Vagina (tissue), 2 donors: ENCODE measurements at regions not wholly inside any gene's neighbourhood (a gene's known extent, or its start where the extent isn't known, plus 50 kb on each side); places are given as distances from the start of the nearest gene placed in this dataset.

Source experiments
- POLR2A ChIP-seq, 2 donors: fragments of 450-650 bp; IDR thresholded peaks; one replicate each; pipeline ENCODE4 v1.6.1; 2017; ENCODE audit warnings: antibody characterized with exemption in 2 of 2, mild to moderate bottlenecking in 2 of 2, moderate library complexity in 2 of 2
- POLR2AphosphoS5 ChIP-seq, 2 donors: sonication (generic); formaldehyde crosslinking; IDR thresholded peaks; one replicate each; pipeline ENCODE4 v1.9.0; 2017; ENCODE audit warnings: antibody characterized with exemption in 2 of 2, mild to moderate bottlenecking in 2 of 2, low read depth in 1 of 2; ENCODE audit not compliant: insufficient read depth in 1 of 2
- TF ChIP-seq, protein P1 (sequence below), 3 experiments: fragments of 450-650 bp in 2 of 3; fragments of 200-600 bp in 1 of 3; sonication (generic) in 1 of 3; IDR thresholded peaks; one replicate each; pipeline ENCODE4 v1.5.1; 2017 to 2019; ENCODE audit warnings: antibody characterized with exemption in 3 of 3, mild to moderate bottlenecking in 2 of 3, moderate library complexity in 2 of 3

DNA sequence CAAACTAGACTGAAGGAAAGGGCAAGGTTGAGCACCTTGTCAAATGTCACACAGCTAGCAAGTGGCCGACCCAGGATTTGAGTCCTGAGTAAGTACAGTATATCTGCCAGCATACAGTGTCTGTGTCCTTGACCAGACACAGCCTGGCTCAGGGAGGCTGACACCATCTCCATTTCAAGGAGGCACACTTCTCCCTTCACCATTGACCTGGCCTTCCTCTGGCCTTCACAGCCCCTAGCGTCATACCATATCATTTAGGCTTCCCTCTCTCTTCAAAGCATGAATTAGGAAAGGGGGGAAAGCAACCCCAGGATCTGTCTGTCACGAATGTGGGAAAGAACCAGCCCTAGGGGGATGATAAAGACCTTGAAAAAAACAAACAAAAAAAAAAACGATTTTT lies 155.6 kb downstream of the PLPP3 start:
- TF ChIP-seq, protein P1, sequence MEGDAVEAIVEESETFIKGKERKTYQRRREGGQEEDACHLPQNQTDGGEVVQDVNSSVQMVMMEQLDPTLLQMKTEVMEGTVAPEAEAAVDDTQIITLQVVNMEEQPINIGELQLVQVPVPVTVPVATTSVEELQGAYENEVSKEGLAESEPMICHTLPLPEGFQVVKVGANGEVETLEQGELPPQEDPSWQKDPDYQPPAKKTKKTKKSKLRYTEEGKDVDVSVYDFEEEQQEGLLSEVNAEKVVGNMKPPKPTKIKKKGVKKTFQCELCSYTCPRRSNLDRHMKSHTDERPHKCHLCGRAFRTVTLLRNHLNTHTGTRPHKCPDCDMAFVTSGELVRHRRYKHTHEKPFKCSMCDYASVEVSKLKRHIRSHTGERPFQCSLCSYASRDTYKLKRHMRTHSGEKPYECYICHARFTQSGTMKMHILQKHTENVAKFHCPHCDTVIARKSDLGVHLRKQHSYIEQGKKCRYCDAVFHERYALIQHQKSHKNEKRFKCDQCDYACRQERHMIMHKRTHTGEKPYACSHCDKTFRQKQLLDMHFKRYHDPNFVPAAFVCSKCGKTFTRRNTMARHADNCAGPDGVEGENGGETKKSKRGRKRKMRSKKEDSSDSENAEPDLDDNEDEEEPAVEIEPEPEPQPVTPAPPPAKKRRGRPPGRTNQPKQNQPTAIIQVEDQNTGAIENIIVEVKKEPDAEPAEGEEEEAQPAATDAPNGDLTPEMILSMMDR (IDR thresholded peaks at IDR 0.05): no peak
- TF ChIP-seq POLR2A (IDR thresholded peaks at IDR 0.05) (no peak), POLR2AphosphoS5 (IDR thresholded peaks at IDR 0.05; ENCODE audit: insufficient read depth in 1 of 2, low read depth in 1 of 2) (no peak)
